K562 (cell line): ENCODE measurements at regions not wholly inside any gene's neighbourhood (a gene's known extent, or its start where the extent isn't known, plus 50 kb on each side); places are given as distances from the start of the nearest gene placed in this dataset.

ENCODE experiments used
- FOXA1 ChIP-seq: fragments of 450-650 bp; IDR thresholded peaks from 2 replicates; pipeline ENCODE4 v1.6.1; 2016; ENCODE audit warnings: mild to moderate bottlenecking, borderline replicate concordance
- HDAC2 ChIP-seq: fragments of 450-650 bp; IDR thresholded peaks from 2 replicates; pipeline ENCODE4 v1.6.1; 2016; ENCODE audit warnings: mild to moderate bottlenecking
- NR1H2 ChIP-seq: sonication (generic); formaldehyde crosslinking; IDR thresholded peaks from 2 replicates; pipeline ENCODE4 v1.4.0; 2020; ENCODE audit warnings: mild to moderate bottlenecking, missing genetic modification reagents
- TARDBP ChIP-seq: fragments of 450-650 bp; IDR thresholded peaks from 2 replicates; pipeline ENCODE4 v1.6.1; 2016
- ZZZ3 ChIP-seq: fragments of 450-650 bp; IDR thresholded peaks from 2 replicates; pipeline ENCODE4 v1.6.1; 2016; ENCODE audit warnings: antibody characterized with exemption, mild to moderate bottlenecking, moderate library complexity
- TF ChIP-seq, protein P1 (sequence below): sonication (generic); formaldehyde crosslinking; IDR thresholded peaks from 2 replicates; pipeline ENCODE4 v1.8.1; 2023; ENCODE audit warnings: mild to moderate bottlenecking, missing genetic modification reagents
- TF ChIP-seq, protein P2 (sequence below): conservative IDR thresholded peaks from 2 replicates; pipeline ENCODE4 v1.6.1; 2011; ENCODE audit warnings: low read depth, mild to moderate bottlenecking, low read length; ENCODE audit not compliant: control insufficient read depth

GRCh38 chrX:102883491-102883890 is 53.6 kb upstream of the RAB40AL start:
- TF ChIP-seq, protein P1, sequence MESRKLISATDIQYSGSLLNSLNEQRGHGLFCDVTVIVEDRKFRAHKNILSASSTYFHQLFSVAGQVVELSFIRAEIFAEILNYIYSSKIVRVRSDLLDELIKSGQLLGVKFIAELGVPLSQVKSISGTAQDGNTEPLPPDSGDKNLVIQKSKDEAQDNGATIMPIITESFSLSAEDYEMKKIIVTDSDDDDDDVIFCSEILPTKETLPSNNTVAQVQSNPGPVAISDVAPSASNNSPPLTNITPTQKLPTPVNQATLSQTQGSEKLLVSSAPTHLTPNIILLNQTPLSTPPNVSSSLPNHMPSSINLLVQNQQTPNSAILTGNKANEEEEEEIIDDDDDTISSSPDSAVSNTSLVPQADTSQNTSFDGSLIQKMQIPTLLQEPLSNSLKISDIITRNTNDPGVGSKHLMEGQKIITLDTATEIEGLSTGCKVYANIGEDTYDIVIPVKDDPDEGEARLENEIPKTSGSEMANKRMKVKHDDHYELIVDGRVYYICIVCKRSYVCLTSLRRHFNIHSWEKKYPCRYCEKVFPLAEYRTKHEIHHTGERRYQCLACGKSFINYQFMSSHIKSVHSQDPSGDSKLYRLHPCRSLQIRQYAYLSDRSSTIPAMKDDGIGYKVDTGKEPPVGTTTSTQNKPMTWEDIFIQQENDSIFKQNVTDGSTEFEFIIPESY (CRISPR knock-in tag), result no peak
- no peak for TF ChIP-seq HDAC2
- no peak for TF ChIP-seq ZZZ3
- TF ChIP-seq FOXA1, result no peak
- TF ChIP-seq TARDBP, result no peak
- no peak for TF ChIP-seq NR1H2
- TF ChIP-seq, protein P2, sequence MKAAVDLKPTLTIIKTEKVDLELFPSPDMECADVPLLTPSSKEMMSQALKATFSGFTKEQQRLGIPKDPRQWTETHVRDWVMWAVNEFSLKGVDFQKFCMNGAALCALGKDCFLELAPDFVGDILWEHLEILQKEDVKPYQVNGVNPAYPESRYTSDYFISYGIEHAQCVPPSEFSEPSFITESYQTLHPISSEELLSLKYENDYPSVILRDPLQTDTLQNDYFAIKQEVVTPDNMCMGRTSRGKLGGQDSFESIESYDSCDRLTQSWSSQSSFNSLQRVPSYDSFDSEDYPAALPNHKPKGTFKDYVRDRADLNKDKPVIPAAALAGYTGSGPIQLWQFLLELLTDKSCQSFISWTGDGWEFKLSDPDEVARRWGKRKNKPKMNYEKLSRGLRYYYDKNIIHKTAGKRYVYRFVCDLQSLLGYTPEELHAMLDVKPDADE, result no peak
